Endothelial cell of umbilical vein (primary cell): ENCODE measurements at regions not wholly inside any gene's neighbourhood (a gene's known extent, or its start where the extent isn't known, plus 50 kb on each side); places are given as distances from the start of the nearest gene placed in this dataset.

Source experiments
- EZH2 ChIP-seq: IDR thresholded peaks from 2 replicates; pipeline ENCODE4 v1.6.1; 2012; ENCODE audit warnings: borderline replicate concordance, low read depth, mild to moderate bottlenecking, moderate library complexity, low read length, inconsistent platforms; ENCODE audit not compliant: severe bottlenecking
- JUN ChIP-seq: IDR thresholded peaks from 2 replicates; pipeline ENCODE4 v1.6.1; 2011; ENCODE audit warnings: borderline replicate concordance, low read depth; ENCODE audit not compliant: insufficient read length, insufficient read depth
- MYC ChIP-seq: IDR thresholded peaks from one replicate; pipeline ENCODE4 v1.6.1; 2011; ENCODE audit warnings: mild to moderate bottlenecking, low read depth, low read length
- POLR2A ChIP-seq: IDR thresholded peaks from 2 replicates; pipeline ENCODE4 v1.6.1; 2012; ENCODE audit warnings: low read depth, mild to moderate bottlenecking, control low read depth, low read length
- POLR2AphosphoS5 ChIP-seq: IDR thresholded peaks from 2 replicates; pipeline ENCODE4 v1.6.1; 2012; ENCODE audit warnings: low read depth, mild to moderate bottlenecking, control low read depth, low read length, moderate library complexity; ENCODE audit not compliant: insufficient read depth
- TF ChIP-seq, protein P1 (sequence below), 2 donors: IDR thresholded peaks; 1 replicate in 1 of 2; 2 replicates in 1 of 2; pipeline ENCODE4 v1.5.1; 2011; ENCODE audit warnings: low read length in 2 of 2, mild to moderate bottlenecking in 2 of 2, moderate library complexity in 2 of 2, control low read depth in 1 of 2, inconsistent platforms in 1 of 2, low read depth in 1 of 2; ENCODE audit not compliant: insufficient read depth in 1 of 2; ENCODE audit errors: extremely low read depth in 1 of 2
- TF ChIP-seq, protein P2 (sequence below): IDR thresholded peaks from 2 replicates; pipeline ENCODE4 v1.6.1; 2011; ENCODE audit not compliant: insufficient read depth, insufficient read length

DNA sequence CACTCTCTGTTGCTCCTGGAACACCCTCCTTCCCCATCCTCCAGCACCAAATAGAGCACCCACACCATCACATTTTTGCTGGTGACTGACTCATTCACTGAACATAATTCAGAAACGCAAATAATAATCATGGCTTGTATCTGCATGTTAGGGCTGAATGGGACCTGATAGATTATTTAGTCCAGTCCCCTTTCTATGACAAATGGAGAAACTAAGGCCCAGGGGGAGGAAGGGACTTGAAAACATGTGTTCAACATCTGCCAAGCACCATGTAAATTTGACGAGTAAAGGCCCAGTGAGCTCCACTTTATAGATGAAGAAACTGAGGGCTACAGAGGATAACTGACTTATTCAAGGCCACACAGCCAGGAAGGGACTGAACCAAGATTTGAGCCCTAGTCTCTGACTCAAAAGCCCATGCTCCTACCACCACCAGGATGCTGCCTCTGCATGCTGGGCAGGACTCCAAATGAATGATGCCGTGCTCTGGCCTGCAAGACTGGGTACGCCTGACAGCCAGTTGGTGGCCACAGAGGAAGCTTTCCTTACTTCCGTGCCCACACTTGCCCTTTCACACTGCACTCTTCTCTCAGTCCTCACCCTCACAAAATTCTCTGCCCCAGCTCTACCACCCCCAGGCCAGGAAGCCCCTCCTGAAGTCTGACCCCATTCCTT, 133.3 kb upstream of the PJA1 start:
- TF ChIP-seq, protein P1, sequence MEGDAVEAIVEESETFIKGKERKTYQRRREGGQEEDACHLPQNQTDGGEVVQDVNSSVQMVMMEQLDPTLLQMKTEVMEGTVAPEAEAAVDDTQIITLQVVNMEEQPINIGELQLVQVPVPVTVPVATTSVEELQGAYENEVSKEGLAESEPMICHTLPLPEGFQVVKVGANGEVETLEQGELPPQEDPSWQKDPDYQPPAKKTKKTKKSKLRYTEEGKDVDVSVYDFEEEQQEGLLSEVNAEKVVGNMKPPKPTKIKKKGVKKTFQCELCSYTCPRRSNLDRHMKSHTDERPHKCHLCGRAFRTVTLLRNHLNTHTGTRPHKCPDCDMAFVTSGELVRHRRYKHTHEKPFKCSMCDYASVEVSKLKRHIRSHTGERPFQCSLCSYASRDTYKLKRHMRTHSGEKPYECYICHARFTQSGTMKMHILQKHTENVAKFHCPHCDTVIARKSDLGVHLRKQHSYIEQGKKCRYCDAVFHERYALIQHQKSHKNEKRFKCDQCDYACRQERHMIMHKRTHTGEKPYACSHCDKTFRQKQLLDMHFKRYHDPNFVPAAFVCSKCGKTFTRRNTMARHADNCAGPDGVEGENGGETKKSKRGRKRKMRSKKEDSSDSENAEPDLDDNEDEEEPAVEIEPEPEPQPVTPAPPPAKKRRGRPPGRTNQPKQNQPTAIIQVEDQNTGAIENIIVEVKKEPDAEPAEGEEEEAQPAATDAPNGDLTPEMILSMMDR (IDR thresholded peaks at IDR 0.05; ENCODE audit: extremely low read depth in 1 of 2, insufficient read depth in 1 of 2, low read depth in 1 of 2, low read length in 2 of 2): no peak
- TF ChIP-seq EZH2: no peak
- TF ChIP-seq POLR2AphosphoS5: no peak
- TF ChIP-seq, protein P2, sequence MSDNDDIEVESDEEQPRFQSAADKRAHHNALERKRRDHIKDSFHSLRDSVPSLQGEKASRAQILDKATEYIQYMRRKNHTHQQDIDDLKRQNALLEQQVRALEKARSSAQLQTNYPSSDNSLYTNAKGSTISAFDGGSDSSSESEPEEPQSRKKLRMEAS: no peak
- no peak for TF ChIP-seq POLR2A
- no peak for TF ChIP-seq JUN
- TF ChIP-seq MYC: no peak
